GM18951 (cell line): ENCODE measurements at regions not wholly inside any gene's neighbourhood (a gene's known extent, or its start where the extent isn't known, plus 50 kb on each side); places are given as distances from the start of the nearest gene placed in this dataset.

Experiments used
- POLR2A ChIP-seq: IDR thresholded peaks from 4 replicates; pipeline ENCODE4 v1.6.1; 2011; ENCODE audit warnings: mild to moderate bottlenecking; ENCODE audit not compliant: insufficient read length, insufficient read depth; ENCODE audit errors: extremely low read depth
- in situ Hi-C: fragments of 300-500 bp; cut with MboI; formaldehyde crosslinking; loops from one replicate; pipeline ENCODE4 v1.12.0; 2022; ENCODE audit warnings: low sequenced_read_pairs, mixed read lengths, inconsistent platforms; ENCODE audit not compliant: unreplicated experiment

GRCh38 chr6:147709396-147710272, 201.1 kb downstream of the SAMD5 start:
- TF ChIP-seq POLR2A, result no peak
- in situ Hi-C loops, result no loop called here

DNA sequence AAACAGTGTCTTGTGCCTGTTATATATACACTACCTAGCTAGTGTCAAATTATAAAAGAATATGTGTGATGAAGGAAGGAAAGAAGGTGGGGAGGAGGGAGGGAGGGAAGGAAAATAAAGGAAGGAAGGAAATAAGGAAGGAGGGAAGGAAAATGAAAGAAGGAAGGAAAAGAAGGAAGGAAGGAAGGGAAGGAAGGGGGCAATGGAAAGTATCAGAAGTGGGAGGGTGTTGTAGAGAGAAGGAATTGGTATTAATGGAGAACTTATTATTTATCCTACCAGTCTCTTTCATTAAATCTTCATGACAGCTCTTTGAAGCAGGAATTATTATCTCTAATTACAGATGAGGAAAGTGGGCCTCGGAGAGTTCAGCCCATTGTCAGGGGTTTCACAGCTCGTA, 202.4 kb downstream of the SAMD5 start:
- TF ChIP-seq POLR2A, result no peak
- in situ Hi-C loops, result no loop called here

GRCh38 chr6:147711476-147711875, 203.0 kb downstream of the SAMD5 start:
- in situ Hi-C loops, result no loop called here

DNA sequence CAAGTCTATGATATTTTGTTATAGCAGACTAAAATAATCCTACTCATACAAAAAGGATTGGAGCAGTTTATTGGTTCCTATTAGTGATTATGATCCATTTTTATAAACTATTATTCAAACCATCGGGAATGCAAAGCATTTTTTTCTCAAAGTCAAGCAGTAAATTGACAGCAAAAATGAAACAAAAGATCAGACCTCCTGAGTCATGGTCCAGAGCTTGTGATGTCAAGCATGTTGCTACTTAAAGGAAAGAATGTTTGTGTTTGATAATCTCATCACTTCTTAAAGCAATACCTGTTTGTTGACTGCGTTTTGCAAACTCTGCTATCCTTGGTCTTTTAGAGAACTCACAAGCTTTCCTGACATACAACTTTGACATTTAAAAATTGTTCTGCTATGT, 204.4 kb downstream of the SAMD5 start:
- TF ChIP-seq POLR2A, result no peak
- in situ Hi-C loops, result no loop called here

More at GRCh38 chr6:147711476-147711875, 203.0 kb downstream of the SAMD5 start:
- TF ChIP-seq POLR2A, result no peak

DNA sequence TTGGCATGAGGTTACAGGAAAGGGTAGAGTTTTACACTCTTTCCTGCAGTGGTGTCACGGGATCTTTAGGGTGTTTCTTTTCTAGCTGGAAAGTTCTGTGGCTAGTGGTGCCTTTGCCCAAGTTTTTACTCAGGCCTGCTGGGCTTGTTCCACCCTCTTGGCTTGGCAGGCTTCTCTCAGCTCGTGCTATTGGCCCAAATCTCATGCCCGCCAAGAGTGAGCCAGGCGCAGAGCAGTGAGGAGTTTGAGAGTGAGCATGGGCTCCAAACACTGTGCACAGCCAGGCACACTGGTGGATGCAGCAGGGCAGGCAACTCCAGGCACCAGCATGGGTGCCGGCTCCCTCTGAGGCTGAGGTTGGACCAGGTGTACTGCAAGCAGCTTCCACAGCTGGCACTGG, 206.5 kb downstream of the SAMD5 start:
- in situ Hi-C loops, result no loop called here
- TF ChIP-seq POLR2A, result no peak

GRCh38 chr6:147716434-147716833, 207.9 kb downstream of the SAMD5 start:
- in situ Hi-C loops, result no loop called here
- TF ChIP-seq POLR2A, result no peak

DNA sequence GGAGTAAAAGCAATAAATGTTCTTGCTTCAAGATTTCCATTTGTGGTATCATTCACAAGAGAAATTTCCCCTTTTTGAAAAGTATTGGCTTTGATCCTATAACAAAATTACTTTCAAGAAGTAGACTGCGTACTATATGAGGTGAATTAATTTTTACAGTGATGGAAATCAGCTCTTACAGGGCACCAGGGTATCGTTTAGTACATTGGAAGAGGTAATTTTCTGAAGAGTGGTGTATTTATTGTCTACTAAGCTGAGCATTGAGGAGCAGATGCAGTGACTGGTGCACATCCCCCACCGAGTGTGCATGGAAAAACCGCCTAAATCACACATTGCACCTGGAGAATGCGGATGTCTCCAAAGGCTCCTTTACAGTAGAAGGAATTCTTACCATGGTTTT, 209.5 kb downstream of the SAMD5 start:
- in situ Hi-C loops, result no loop called here

GRCh38 chr6:147722158-147722557, 213.7 kb downstream of the SAMD5 start:
- in situ Hi-C loops, result no loop called here
- no peak for TF ChIP-seq POLR2A

More for the DNA sequence above, 209.5 kb downstream of the SAMD5 start:
- no peak for TF ChIP-seq POLR2A

DNA sequence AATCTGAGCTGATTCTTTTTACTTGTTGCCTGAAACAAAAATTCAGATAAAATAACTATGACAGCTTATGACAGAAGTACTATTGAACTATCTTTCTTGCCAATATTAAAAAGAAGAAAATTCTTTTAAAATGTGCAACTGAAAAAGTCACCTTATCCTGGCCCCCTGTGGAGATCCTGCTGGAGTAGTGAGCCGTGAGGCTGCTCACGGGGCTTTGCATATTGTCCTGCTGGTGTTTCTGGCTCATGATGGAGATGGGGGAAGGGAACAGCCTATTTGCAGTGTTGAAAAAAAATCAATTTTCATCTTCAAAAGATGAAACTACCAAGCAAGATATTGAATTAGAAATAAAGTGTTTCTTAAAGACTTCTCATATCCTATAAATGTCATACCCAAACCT, 216.0 kb downstream of the SAMD5 start:
- in situ Hi-C loops, result no loop called here
- TF ChIP-seq POLR2A, result no peak

DNA sequence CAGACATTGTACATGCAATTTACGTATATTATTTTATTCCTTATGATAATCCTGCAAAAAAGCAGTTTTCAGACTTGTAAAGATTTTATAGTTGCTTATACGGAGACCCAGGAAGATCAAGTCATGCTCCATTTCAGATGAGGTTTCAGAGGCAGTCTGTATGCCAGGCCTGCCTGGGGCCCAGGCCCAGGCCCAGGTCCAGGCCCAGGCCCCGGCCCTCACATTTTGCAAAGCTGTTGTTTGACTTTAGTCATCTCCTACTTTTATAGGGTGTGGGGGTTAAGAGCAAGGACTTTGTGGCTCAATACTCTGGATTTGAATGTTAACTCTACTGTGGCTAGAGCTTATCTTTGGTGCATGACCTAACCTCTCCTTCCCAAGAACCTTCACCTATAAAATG, 217.9 kb downstream of the SAMD5 start:
- in situ Hi-C loops, result no loop called here
- no peak for TF ChIP-seq POLR2A

DNA sequence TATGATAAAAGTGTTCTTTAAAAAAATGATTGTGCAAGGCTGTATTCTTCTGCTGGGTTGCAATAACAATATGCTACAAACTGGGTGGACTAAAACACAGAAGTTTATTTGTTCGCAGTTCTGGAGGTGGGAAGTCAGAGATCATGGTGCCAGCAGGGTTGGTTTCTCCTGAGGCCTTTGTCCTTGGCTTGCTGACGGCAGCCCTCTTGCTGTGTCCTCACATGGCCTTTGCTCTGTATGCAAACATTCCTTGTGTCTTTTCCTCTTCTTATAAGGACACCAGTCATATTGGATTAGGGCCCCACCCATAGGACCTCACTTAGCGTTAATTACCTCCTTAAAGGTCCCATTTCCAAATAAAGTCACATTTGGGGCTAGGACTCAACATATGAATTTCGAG, 220.4 kb downstream of the SAMD5 start:
- no peak for TF ChIP-seq POLR2A
- in situ Hi-C loops, result no loop called here

GRCh38 chr6:147733686-147734085, 225.2 kb downstream of the SAMD5 start:
- in situ Hi-C loops, result no loop called here
- TF ChIP-seq POLR2A, result no peak

DNA sequence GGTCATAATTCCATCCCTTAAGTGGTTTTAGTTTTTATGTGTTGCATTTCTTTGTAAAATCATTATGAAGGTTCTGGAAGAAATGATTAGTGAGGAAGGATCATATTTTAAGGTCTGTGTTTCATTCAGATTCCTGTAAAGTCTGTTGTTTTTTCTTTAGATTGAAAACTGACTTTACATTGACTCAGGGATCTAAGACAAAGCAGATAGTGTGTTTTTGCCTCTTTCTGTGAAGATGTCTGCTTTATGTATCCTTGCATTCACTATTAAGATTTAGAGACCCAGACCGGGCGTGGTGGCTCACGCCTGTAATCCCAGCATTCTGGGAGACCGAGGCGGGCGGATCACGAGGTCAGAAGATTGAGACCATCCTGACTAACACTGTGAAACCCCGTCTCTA, 225.7 kb downstream of the SAMD5 start:
- TF ChIP-seq POLR2A, result no peak
- in situ Hi-C loops, result no loop called here

GRCh38 chr6:147735924-147736323, 227.4 kb downstream of the SAMD5 start:
- no peak for TF ChIP-seq POLR2A

GRCh38 chr6:147737115-147737514, 228.6 kb downstream of the SAMD5 start:
- in situ Hi-C loops, result no loop called here
- TF ChIP-seq POLR2A, result no peak

More at GRCh38 chr6:147735924-147736323, 227.4 kb downstream of the SAMD5 start:
- in situ Hi-C loops, result no loop called here

GRCh38 chr6:147738099-147738498, 229.6 kb downstream of the SAMD5 start:
- in situ Hi-C loops, result no loop called here
- no peak for TF ChIP-seq POLR2A
